Thyroid gland (tissue), 4 donors: ENCODE measurements at regions not wholly inside any gene's neighbourhood (a gene's known extent, or its start where the extent isn't known, plus 50 kb on each side); places are given as distances from the start of the nearest gene placed in this dataset.

Experiments
- DNase-seq, 2 donors: peaks; one replicate each; pipeline ENCODE4 v3.0.0-alpha.2; 2019
- H3K27ac ChIP-seq, 3 donors: fragments of 200-600 bp; sonication (generic); 1 replicate in 2 of 3; 2 replicates in 1 of 3; pipeline ENCODE4 v1.5.1; 2016 to 2019; ENCODE audit warnings: mild to moderate bottlenecking in 1 of 3, moderate library complexity in 1 of 3
- H3K27me3 ChIP-seq: fragments of 200-600 bp; sonication (generic); one replicate; pipeline ENCODE4 v1.5.1; 2019
- H3K36me3 ChIP-seq, 2 donors: fragments of 200-600 bp; sonication (generic); one replicate each; pipeline ENCODE4 v1.5.1; 2016 to 2019
- H3K4me1 ChIP-seq, 2 donors: fragments of 200-600 bp; sonication (generic); one replicate each; pipeline ENCODE4 v1.5.1; 2017 to 2019
- H3K4me3 ChIP-seq, 3 donors: fragments of 200-600 bp; sonication (generic); replicated peaks in 1 of 3; 1 replicate in 2 of 3; 2 replicates in 1 of 3; pipeline ENCODE4 v1.5.1; 2016; ENCODE audit warnings: mild to moderate bottlenecking in 1 of 3
- H3K9me3 ChIP-seq: fragments of 200-600 bp; sonication (generic); one replicate; pipeline ENCODE4 v1.5.1; 2017
- CTCF ChIP-seq, 6 experiments: fragments of 200-600 bp in 3 of 6; fragments of 450-650 bp in 3 of 6; sonication (generic) in 3 of 6; IDR thresholded peaks; one replicate each; pipeline ENCODE4 v1.5.1; 2016 to 2019; ENCODE audit warnings: antibody characterized with exemption in 6 of 6, mild to moderate bottlenecking in 2 of 6, inconsistent platforms in 1 of 6, moderate library complexity in 1 of 6
- POLR2A ChIP-seq, 2 donors: fragments of 450-650 bp; IDR thresholded peaks; one replicate each; pipeline ENCODE4 v1.6.1; 2017; ENCODE audit warnings: antibody characterized with exemption in 2 of 2, mild to moderate bottlenecking in 2 of 2, moderate library complexity in 1 of 2
- WGBS, 2 donors: methylation state at CpG; one replicate each; pipeline ENCODE4 v1.1.5; 2017; 5-methylcytosine and 5-hydroxymethylcytosine counted together
- intact Hi-C: fragments of 100-400 bp; cut with DNase I; formaldehyde crosslinking; loops from one replicate; pipeline ENCODE4 v1.15.1; 2023

- Histone ChIP-seq H3K4me1 (no peaks in the 10 kb centered on the region), H3K36me3 (no peaks in the 10 kb centered on the region), H3K9me3 (no peaks in the 10 kb centered on the region), H3K27ac (no peak overlapping the region), H3K27me3 (no peaks in the 10 kb centered on the region), H3K4me3 (no peak overlapping the region)
- 30 to 37% methylated on average over 4 of the region's 4 CpGs for WGBS, 2 donors
- TF ChIP-seq CTCF (IDR thresholded peaks at IDR 0.05) = no peak
- TF ChIP-seq POLR2A (IDR thresholded peaks at IDR 0.05) = no peak
- intact Hi-C loops = no loop called here
- no peak for DNase-seq
These were observed 363.6 kb downstream of the ANXA1 start for GRCh38 chr9:73515216-73515615.

GRCh38 chr9:73523391-73523790 lies 371.7 kb downstream of the ANXA1 start:
- TF ChIP-seq POLR2A (IDR thresholded peaks at IDR 0.05) = no peak
- TF ChIP-seq CTCF (IDR thresholded peaks at IDR 0.05) = no peak
- 91 to 95% methylated on average over 2 of the region's 2 CpGs for WGBS, 2 donors
- intact Hi-C loops = no loop called here
- Histone ChIP-seq H3K4me1 (no peaks in the 10 kb centered on the region), H3K4me3 (no peak overlapping the region), H3K27ac (no peak overlapping the region), H3K9me3 (no peaks in the 10 kb centered on the region), H3K36me3 (no peaks in the 10 kb centered on the region), H3K27me3 (no peaks in the 10 kb centered on the region)
- no peak for DNase-seq

- DNase-seq = no peak
- Histone ChIP-seq H3K4me1 (no peaks in the 10 kb centered on the region), H3K9me3 (no peaks in the 10 kb centered on the region), H3K4me3 (no peak overlapping the region), H3K27me3 (no peaks in the 10 kb centered on the region), H3K36me3 (no peaks in the 10 kb centered on the region), H3K27ac (no peak overlapping the region)
- intact Hi-C loops = no loop called here
- WGBS, 2 donors = 91 to 94% methylated on average over 1 of the region's 1 CpG
- TF ChIP-seq CTCF (IDR thresholded peaks at IDR 0.05) (no peak), POLR2A (IDR thresholded peaks at IDR 0.05) (no peak)
These were observed 373.7 kb downstream of the ANXA1 start for GRCh38 chr9:73525350-73525749.

- intact Hi-C loops = no loop called here
- 61 to 81% methylated on average over 1 of the region's 1 CpG for WGBS, 2 donors
- no peak overlapping the region for H3K27ac ChIP-seq
- H3K4me1 ChIP-seq = no peaks in the 10 kb centered on the region
- no peaks in the 10 kb centered on the region for H3K27me3 ChIP-seq
- no peaks in the 10 kb centered on the region for H3K36me3 ChIP-seq
- H3K9me3 ChIP-seq = no peaks in the 10 kb centered on the region
- no peak overlapping the region for H3K4me3 ChIP-seq
- no peak for DNase-seq
- TF ChIP-seq POLR2A (IDR thresholded peaks at IDR 0.05) = no peak
- TF ChIP-seq CTCF (IDR thresholded peaks at IDR 0.05) = no peak
These were observed 375.9 kb downstream of the ANXA1 start for GRCh38 chr9:73527521-73527920.

- Histone ChIP-seq H3K27ac (no peak overlapping the region), H3K4me3 (no peak overlapping the region), H3K9me3 (no peaks in the 10 kb centered on the region), H3K36me3 (no peaks in the 10 kb centered on the region), H3K27me3 (no peaks in the 10 kb centered on the region), H3K4me1 (no peaks in the 10 kb centered on the region)
- intact Hi-C loops = no loop called here
- TF ChIP-seq CTCF (IDR thresholded peaks at IDR 0.05) = no peak
- TF ChIP-seq POLR2A (IDR thresholded peaks at IDR 0.05) = no peak
- WGBS, 2 donors = 78 to 89% methylated on average over 4 of the region's 4 CpGs
- DNase-seq = no peak
These were observed 377.3 kb downstream of the ANXA1 start for GRCh38 chr9:73528926-73529325.
